OCI-LY7 (cell line): ENCODE measurements at regions not wholly inside any gene's neighbourhood (a gene's known extent, or its start where the extent isn't known, plus 50 kb on each side); places are given as distances from the start of the nearest gene placed in this dataset.

ENCODE experiments used
- EZH2phosphoT487 ChIP-seq: fragments of 200-600 bp; sonication (generic); IDR thresholded peaks from 2 replicates; pipeline ENCODE4 v1.6.1; 2018; ENCODE audit warnings: low read depth, borderline replicate concordance, mild to moderate bottlenecking, mixed run types, antibody characterized with exemption, low read length, moderate library complexity, mixed read lengths
- TF ChIP-seq, protein P1 (sequence below): fragments of 200-600 bp; sonication (generic); conservative IDR thresholded peaks from 2 replicates; pipeline ENCODE4 v1.5.1; 2014; ENCODE audit warnings: mild to moderate bottlenecking, antibody characterized with exemption, low read length, moderate library complexity, mixed read lengths

DNA sequence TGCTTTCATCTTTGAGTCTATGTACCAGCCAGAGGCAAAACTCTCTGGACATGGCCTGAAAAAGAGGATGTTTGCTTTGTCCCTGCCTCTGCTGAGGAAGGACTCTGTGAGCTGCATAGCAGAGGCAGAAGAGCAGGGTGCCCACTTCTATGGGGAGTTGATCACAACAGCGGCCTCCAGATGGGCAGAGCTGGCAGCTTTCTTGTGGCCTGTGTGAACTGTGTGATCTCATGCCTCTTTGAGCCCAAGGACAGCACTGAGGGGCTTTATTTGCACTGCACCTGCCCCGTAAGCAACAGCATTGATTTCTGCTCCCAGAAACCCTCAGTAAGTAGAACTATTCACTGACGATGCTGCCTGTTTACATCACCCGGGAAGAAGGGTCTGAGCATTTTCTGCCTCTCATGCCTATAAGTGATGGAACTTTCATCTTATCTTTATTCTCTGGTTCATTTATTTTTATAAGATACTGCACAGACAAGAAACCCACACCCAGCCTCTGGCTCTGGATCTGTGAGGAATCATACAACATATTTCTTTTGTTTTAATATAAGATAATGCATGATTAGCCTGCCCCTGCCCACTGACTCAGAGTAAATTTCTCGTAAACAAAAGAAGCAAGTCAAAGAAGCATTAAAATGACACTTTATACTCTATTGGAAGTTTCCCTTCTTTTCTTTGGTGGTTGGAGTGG lies 244.2 kb upstream of the SOX21 start:
- TF ChIP-seq, protein P1, sequence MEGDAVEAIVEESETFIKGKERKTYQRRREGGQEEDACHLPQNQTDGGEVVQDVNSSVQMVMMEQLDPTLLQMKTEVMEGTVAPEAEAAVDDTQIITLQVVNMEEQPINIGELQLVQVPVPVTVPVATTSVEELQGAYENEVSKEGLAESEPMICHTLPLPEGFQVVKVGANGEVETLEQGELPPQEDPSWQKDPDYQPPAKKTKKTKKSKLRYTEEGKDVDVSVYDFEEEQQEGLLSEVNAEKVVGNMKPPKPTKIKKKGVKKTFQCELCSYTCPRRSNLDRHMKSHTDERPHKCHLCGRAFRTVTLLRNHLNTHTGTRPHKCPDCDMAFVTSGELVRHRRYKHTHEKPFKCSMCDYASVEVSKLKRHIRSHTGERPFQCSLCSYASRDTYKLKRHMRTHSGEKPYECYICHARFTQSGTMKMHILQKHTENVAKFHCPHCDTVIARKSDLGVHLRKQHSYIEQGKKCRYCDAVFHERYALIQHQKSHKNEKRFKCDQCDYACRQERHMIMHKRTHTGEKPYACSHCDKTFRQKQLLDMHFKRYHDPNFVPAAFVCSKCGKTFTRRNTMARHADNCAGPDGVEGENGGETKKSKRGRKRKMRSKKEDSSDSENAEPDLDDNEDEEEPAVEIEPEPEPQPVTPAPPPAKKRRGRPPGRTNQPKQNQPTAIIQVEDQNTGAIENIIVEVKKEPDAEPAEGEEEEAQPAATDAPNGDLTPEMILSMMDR, result no peak
- no peak for TF ChIP-seq EZH2phosphoT487
